ENCODE measurements at regions not wholly inside any gene's neighbourhood (a gene's known extent, or its start where the extent isn't known, plus 50 kb on each side); places are given as distances from the start of the nearest gene placed in this dataset.

DNA sequence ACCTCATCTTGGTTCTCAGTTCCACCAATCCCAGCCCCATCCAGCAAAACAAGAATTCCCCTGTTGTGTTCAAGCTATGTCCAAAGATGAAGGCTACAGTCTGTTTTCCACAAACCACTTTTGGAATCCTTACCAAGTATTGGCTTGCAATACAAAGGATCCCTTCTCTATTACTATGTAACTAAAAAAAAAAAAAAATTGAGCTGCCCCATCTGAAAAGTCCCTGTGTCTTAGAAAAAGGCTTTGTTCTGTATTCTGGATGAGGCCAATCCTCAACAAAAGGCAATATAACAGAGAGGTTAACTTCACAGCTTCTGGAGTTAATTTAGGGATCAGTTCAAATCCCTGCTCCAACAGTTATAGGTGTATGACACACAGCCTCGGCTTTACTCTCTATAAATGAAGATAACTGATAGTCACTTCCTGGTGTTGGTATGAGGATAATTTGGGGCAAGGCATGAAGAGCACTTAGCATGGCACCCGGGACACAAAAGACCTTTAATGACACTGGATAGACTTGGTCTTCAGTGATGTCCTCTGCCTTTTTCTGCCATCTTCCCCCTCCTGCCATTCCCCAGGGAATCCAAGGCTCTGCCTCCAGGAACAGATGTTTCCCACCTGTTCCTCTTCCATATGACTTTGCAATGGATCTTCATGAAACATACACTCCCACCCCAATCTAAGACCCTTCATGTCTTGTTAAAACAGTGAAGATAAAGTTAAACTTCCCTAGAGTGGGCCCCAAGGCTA lies 61.2 kb upstream of the ATL2 start:
- TF ChIP-seq, protein P1, sequence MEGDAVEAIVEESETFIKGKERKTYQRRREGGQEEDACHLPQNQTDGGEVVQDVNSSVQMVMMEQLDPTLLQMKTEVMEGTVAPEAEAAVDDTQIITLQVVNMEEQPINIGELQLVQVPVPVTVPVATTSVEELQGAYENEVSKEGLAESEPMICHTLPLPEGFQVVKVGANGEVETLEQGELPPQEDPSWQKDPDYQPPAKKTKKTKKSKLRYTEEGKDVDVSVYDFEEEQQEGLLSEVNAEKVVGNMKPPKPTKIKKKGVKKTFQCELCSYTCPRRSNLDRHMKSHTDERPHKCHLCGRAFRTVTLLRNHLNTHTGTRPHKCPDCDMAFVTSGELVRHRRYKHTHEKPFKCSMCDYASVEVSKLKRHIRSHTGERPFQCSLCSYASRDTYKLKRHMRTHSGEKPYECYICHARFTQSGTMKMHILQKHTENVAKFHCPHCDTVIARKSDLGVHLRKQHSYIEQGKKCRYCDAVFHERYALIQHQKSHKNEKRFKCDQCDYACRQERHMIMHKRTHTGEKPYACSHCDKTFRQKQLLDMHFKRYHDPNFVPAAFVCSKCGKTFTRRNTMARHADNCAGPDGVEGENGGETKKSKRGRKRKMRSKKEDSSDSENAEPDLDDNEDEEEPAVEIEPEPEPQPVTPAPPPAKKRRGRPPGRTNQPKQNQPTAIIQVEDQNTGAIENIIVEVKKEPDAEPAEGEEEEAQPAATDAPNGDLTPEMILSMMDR (IDR thresholded peaks at IDR 0.05; ENCODE audit: low read depth, low read length), result no peak
- TF ChIP-seq EZH2phosphoT487 (IDR thresholded peaks at IDR 0.05; ENCODE audit: low read depth), result no peak

Data from OCI-LY3 (cell line).